NT2/D1 (cell line): ENCODE measurements at regions not wholly inside any gene's neighbourhood (a gene's known extent, or its start where the extent isn't known, plus 50 kb on each side); places are given as distances from the start of the nearest gene placed in this dataset.

Experiments used
- DNase-seq: peaks from one replicate; pipeline ENCODE4 v3.0.0-alpha.2; 2011; ENCODE audit warnings: low read depth, low spot score
- H3K27me3 ChIP-seq: 2 replicates; pipeline ENCODE4 v1.6.0; 2011; ENCODE audit warnings: mild to moderate bottlenecking; ENCODE audit not compliant: insufficient read length, insufficient read depth
- H3K36me3 ChIP-seq: 2 replicates; pipeline ENCODE4 v1.6.1; 2011; ENCODE audit warnings: mild to moderate bottlenecking, low read length, mixed read lengths; ENCODE audit not compliant: insufficient read depth, insufficient read length
- H3K4me1 ChIP-seq: 2 replicates; pipeline ENCODE4 v1.5.1; 2011; ENCODE audit not compliant: insufficient read depth, insufficient read length
- H3K4me3 ChIP-seq: 2 replicates; pipeline ENCODE4 v1.5.1; 2011; ENCODE audit warnings: low read depth; ENCODE audit not compliant: insufficient read length
- H3K9ac ChIP-seq: 2 replicates; pipeline ENCODE4 v1.6.0; 2011; ENCODE audit warnings: low read depth; ENCODE audit not compliant: insufficient read length
- H3K9me3 ChIP-seq: 2 replicates; pipeline ENCODE4 v1.5.1; 2011; ENCODE audit warnings: mild to moderate bottlenecking, low read length; ENCODE audit not compliant: insufficient read depth
- SUZ12 ChIP-seq: IDR thresholded peaks from 2 replicates; pipeline ENCODE4 v1.6.1; 2011; ENCODE audit not compliant: insufficient read length, insufficient read depth; ENCODE audit errors: extremely low read depth
- YY1 ChIP-seq: IDR thresholded peaks from 2 replicates; pipeline ENCODE4 v1.6.1; 2011; ENCODE audit not compliant: insufficient read length, insufficient read depth
- ZNF274 ChIP-seq: IDR thresholded peaks from 2 replicates; pipeline ENCODE4 v1.6.1; 2011; ENCODE audit warnings: mild to moderate bottlenecking, low read depth, low read length

- Histone ChIP-seq H3K9ac (no peak overlapping the region), H3K9me3 (no peaks in the 10 kb centered on the region), H3K36me3 (no peaks in the 10 kb centered on the region), H3K4me1 (peaks cover 5% of the 10 kb centered on the region), H3K27me3 (no peaks in the 10 kb centered on the region), H3K4me3 (no peak overlapping the region)
- TF ChIP-seq YY1: no peak
- TF ChIP-seq ZNF274: no peak
- TF ChIP-seq SUZ12: no peak
- DNase-seq: no peak
These were observed 387.6 kb downstream of the TNS1 start for GRCh38 chr2:217615171-217615570.

- no peak overlapping the region for H3K9ac ChIP-seq
- no peak for TF ChIP-seq YY1
- TF ChIP-seq SUZ12: no peak
- TF ChIP-seq ZNF274: no peak
- H3K27me3 ChIP-seq: no peaks in the 10 kb centered on the region
- H3K4me1 ChIP-seq: peaks cover 5% of the 10 kb centered on the region
- DNase-seq: no peak
- H3K4me3 ChIP-seq: no peak overlapping the region
- H3K9me3 ChIP-seq: no peaks in the 10 kb centered on the region
- no peaks in the 10 kb centered on the region for H3K36me3 ChIP-seq
These were observed 388.3 kb downstream of the TNS1 start for GRCh38 chr2:217614498-217614897.

- DNase-seq: no peak
- no peaks in the 10 kb centered on the region for H3K36me3 ChIP-seq
- TF ChIP-seq YY1 (no peak), SUZ12 (no peak), ZNF274 (no peak)
These were observed 388.7 kb downstream of the TNS1 start for GRCh38 chr2:217614096-217614495.

GRCh38 chr2:217612920-217613319 lies 389.9 kb downstream of the TNS1 start:
- DNase-seq: no peak
- no peaks in the 10 kb centered on the region for H3K9me3 ChIP-seq
- no peaks in the 10 kb centered on the region for H3K36me3 ChIP-seq
- H3K4me1 ChIP-seq: peaks cover 2% of the 10 kb centered on the region
- TF ChIP-seq SUZ12 (no peak), YY1 (no peak)
- H3K4me3 ChIP-seq: no peak overlapping the region
- H3K9ac ChIP-seq: no peak overlapping the region
- H3K27me3 ChIP-seq: no peaks in the 10 kb centered on the region

More at GRCh38 chr2:217614096-217614495, 388.7 kb downstream of the TNS1 start:
- no peak overlapping the region for H3K9ac ChIP-seq
- H3K4me1 ChIP-seq: peaks cover 5% of the 10 kb centered on the region
- no peaks in the 10 kb centered on the region for H3K27me3 ChIP-seq
- H3K9me3 ChIP-seq: no peaks in the 10 kb centered on the region
- no peak overlapping the region for H3K4me3 ChIP-seq

GRCh38 chr2:217612211-217612610 lies 390.6 kb downstream of the TNS1 start:
- H3K27me3 ChIP-seq: no peaks in the 10 kb centered on the region
- H3K9ac ChIP-seq: no peak overlapping the region
- DNase-seq: no peak
- no peak overlapping the region for H3K4me3 ChIP-seq
- no peaks in the 10 kb centered on the region for H3K36me3 ChIP-seq
- TF ChIP-seq SUZ12 (no peak), YY1 (no peak), ZNF274 (no peak)
- peaks cover 2% of the 10 kb centered on the region for H3K4me1 ChIP-seq
- H3K9me3 ChIP-seq: no peaks in the 10 kb centered on the region

GRCh38 chr2:217611626-217612127 lies 391.1 kb downstream of the TNS1 start:
- no peak for DNase-seq
- Histone ChIP-seq H3K27me3 (no peaks in the 10 kb centered on the region), H3K36me3 (no peaks in the 10 kb centered on the region), H3K4me3 (no peak overlapping the region), H3K9ac (no peak overlapping the region), H3K9me3 (no peaks in the 10 kb centered on the region), H3K4me1 (peaks cover 2% of the 10 kb centered on the region)
- TF ChIP-seq SUZ12 (no peak), YY1 (no peak), ZNF274 (no peak)

GRCh38 chr2:217611056-217611455 lies 391.7 kb downstream of the TNS1 start:
- Histone ChIP-seq H3K27me3 (no peaks in the 10 kb centered on the region), H3K9ac (no peak overlapping the region), H3K4me1 (peaks cover 2% of the 10 kb centered on the region), H3K36me3 (no peaks in the 10 kb centered on the region), H3K4me3 (no peak overlapping the region), H3K9me3 (no peaks in the 10 kb centered on the region)
- DNase-seq: no peak
- TF ChIP-seq SUZ12 (no peak), ZNF274 (no peak), YY1 (no peak)

GRCh38 chr2:217610401-217610814 lies 392.4 kb downstream of the TNS1 start:
- Histone ChIP-seq H3K9ac (no peak overlapping the region), H3K4me1 (peaks cover 2% of the 10 kb centered on the region), H3K4me3 (no peak overlapping the region), H3K9me3 (no peaks in the 10 kb centered on the region), H3K27me3 (no peaks in the 10 kb centered on the region), H3K36me3 (no peaks in the 10 kb centered on the region)
- no peak for TF ChIP-seq SUZ12
- no peak for TF ChIP-seq YY1
- no peak for TF ChIP-seq ZNF274
- DNase-seq: no peak
